CD4-positive, alpha-beta T cell treated with Interleukin-10 for 1 hour (primary cell): ENCODE measurements at regions not wholly inside any gene's neighbourhood (a gene's known extent, or its start where the extent isn't known, plus 50 kb on each side); places are given as distances from the start of the nearest gene placed in this dataset.

Experiments
- DNase-seq: peaks from one replicate; pipeline ENCODE4 v3.0.0-alpha.2; 2020

GRCh38 chr6:144582939-144583613, 297.9 kb downstream of the UTRN start:
- peak; percentile 56 for DNase-seq

GRCh38 chr6:144583614-144583954, 298.4 kb downstream of the UTRN start:
- DNase-seq: no peak

GRCh38 chr6:144585217-144585814, 300.2 kb downstream of the UTRN start:
- DNase-seq: peak; percentile 40

- DNase-seq: no peak
Observed at GRCh38 chr6:144586986-144587385, 301.9 kb downstream of the UTRN start.

GRCh38 chr6:144588697-144589325, 303.7 kb downstream of the UTRN start:
- DNase-seq: no peak

- no peak for DNase-seq
Observed at GRCh38 chr6:144590532-144590931, 305.4 kb downstream of the UTRN start.

- DNase-seq: no peak
Observed at GRCh38 chr6:144593392-144593791, 308.3 kb downstream of the UTRN start.

GRCh38 chr6:144594585-144594984, 309.4 kb downstream of the UTRN start:
- no peak for DNase-seq

GRCh38 chr6:144595266-144595665, 310.1 kb downstream of the UTRN start:
- DNase-seq: no peak

GRCh38 chr6:144597511-144597910, 312.4 kb downstream of the UTRN start:
- no peak for DNase-seq

- no peak for DNase-seq
Observed at GRCh38 chr6:144599615-144600014, 314.5 kb downstream of the UTRN start.

- no peak for DNase-seq
Observed at GRCh38 chr6:144601221-144601620, 316.1 kb downstream of the UTRN start.

GRCh38 chr6:144602523-144603180, 317.5 kb downstream of the UTRN start:
- DNase-seq: peak; percentile 21

- DNase-seq: no peak
Observed at GRCh38 chr6:144606083-144606482, 320.9 kb downstream of the UTRN start.

- DNase-seq: no peak
Observed at GRCh38 chr6:144607998-144608735, 323.0 kb downstream of the UTRN start.

- no peak for DNase-seq
Observed at GRCh38 chr6:144612811-144613210, 327.7 kb downstream of the UTRN start.

- DNase-seq: no peak
Observed at GRCh38 chr6:144613859-144614258, 328.7 kb downstream of the UTRN start.

- DNase-seq: no peak
Observed at GRCh38 chr6:144615870-144616269, 330.7 kb downstream of the UTRN start.

- DNase-seq: no peak
Observed at GRCh38 chr6:144617191-144617590, 332.1 kb downstream of the UTRN start.

GRCh38 chr6:144617708-144618107, 332.6 kb downstream of the UTRN start:
- DNase-seq: no peak

GRCh38 chr6:144619966-144620365, 334.8 kb downstream of the UTRN start:
- no peak for DNase-seq

GRCh38 chr6:144621332-144621731, 336.2 kb downstream of the UTRN start:
- no peak for DNase-seq

GRCh38 chr6:144624246-144624645, 339.1 kb downstream of the UTRN start:
- DNase-seq: no peak
